Adrenal gland (tissue), 9 donors: ENCODE measurements at regions not wholly inside any gene's neighbourhood (a gene's known extent, or its start where the extent isn't known, plus 50 kb on each side); places are given as distances from the start of the nearest gene placed in this dataset.

Experiments used
- DNase-seq, 7 donors: peaks; one replicate each; pipeline ENCODE4 v3.0.0-alpha.2; 2019 to 2020
- H3K27ac ChIP-seq, 5 donors: fragments of 200-600 bp; sonication (generic) in 4 of 5; 1 replicate in 3 of 5; 2 replicates in 2 of 5; pipeline versions ENCODE4 v1.5.1 to v1.8.0; 2016 to 2020; ENCODE audit warnings: mild to moderate bottlenecking in 1 of 5
- H3K27me3 ChIP-seq: fragments of 200-600 bp; 2 replicates; pipeline ENCODE4 v1.8.0; 2021
- H3K36me3 ChIP-seq, 2 donors: fragments of 200-600 bp; replicated peaks in 1 of 2; 1 replicate in 1 of 2; 2 replicates in 1 of 2; pipeline versions ENCODE4 v1.5.1 to v1.8.0; 2018 to 2022
- H3K4me1 ChIP-seq, 2 donors: fragments of 200-600 bp; replicated peaks in 1 of 2; 1 replicate in 1 of 2; 2 replicates in 1 of 2; pipeline versions ENCODE4 v1.5.1 to v1.8.0; 2018 to 2021
- H3K4me3 ChIP-seq, 4 donors: fragments of 200-600 bp; sonication (generic) in 3 of 4; one replicate each; pipeline ENCODE4 v1.5.1; 2016 to 2018
- H3K9me3 ChIP-seq, 3 donors: fragments of 200-600 bp; sonication (generic) in 1 of 3; replicated peaks in 1 of 3; 1 replicate in 2 of 3; 2 replicates in 1 of 3; pipeline versions ENCODE4 v1.5.1 to v1.8.0; 2016 to 2021
- CTCF ChIP-seq, 6 experiments: fragments of 450-650 bp in 4 of 6; fragments of 200-600 bp in 2 of 6; sonication (generic) in 1 of 6; IDR thresholded peaks; 1 replicate in 5 of 6; 2 replicates in 1 of 6; pipeline versions ENCODE4 v1.5.1 to v1.8.0; 2016 to 2021; ENCODE audit warnings: antibody characterized with exemption in 6 of 6, mild to moderate bottlenecking in 2 of 6, moderate library complexity in 1 of 6
- POLR2A ChIP-seq, 2 donors: fragments of 450-650 bp; IDR thresholded peaks; one replicate each; pipeline ENCODE4 v1.6.1; 2017; ENCODE audit warnings: antibody characterized with exemption in 2 of 2, mild to moderate bottlenecking in 2 of 2, moderate library complexity in 1 of 2
- WGBS, 4 donors: extraction: QIAGEN DNeasy Blood & Tissue Kit in 2 of 4; methylation state at CpG; one replicate each; pipeline versions ENCODE4 v1.1.5 to v1.1.7; 2013 to 2017; 5-methylcytosine and 5-hydroxymethylcytosine counted together
- intact Hi-C, 2 donors: fragments of 100-400 bp; cut with DNase I; formaldehyde crosslinking; loops; one replicate each; pipeline versions ENCODE4 v1.14.1 to v1.15.0; 2022 to 2023
- donor health status: healthy with polysubstance abuse.
- donor health status: Bipolar disorder and iron deficiency.
- donor health status: DM: yes; HTN: yes; CAD: no.
- donor health status: DM: no; HTN: no; CAD: no.
- donor health status: DM: no; HTN: no; CAD: no.

GRCh38 chr11:36976741-36977140 lies 378.7 kb upstream of the RAG2 start:
- no peak for DNase-seq
- Histone ChIP-seq H3K9me3 (peaks cover 0 to 5% (median 0%) of the 10 kb centered on the region in 3 donors), H3K4me1 (no peaks in the 10 kb centered on the region), H3K27me3 (no peaks in the 10 kb centered on the region), H3K27ac (no peak overlapping the region), H3K4me3 (no peak overlapping the region), H3K36me3 (no peaks in the 10 kb centered on the region)
- intact Hi-C loops = no loop called here
- TF ChIP-seq POLR2A (IDR thresholded peaks at IDR 0.05) (no peak), CTCF (IDR thresholded peaks at IDR 0.05) (no peak)
- 67 to 92% (median 73%) methylated on average over 1 to 2 of the region's 2 CpGs for WGBS, 4 donors

GRCh38 chr11:36974771-36975170 lies 376.7 kb upstream of the RAG2 start:
- no peak for TF ChIP-seq POLR2A (IDR thresholded peaks at IDR 0.05)
- TF ChIP-seq CTCF (IDR thresholded peaks at IDR 0.05) = no peak
- DNase-seq = no peak
- Histone ChIP-seq H3K4me3 (no peak overlapping the region), H3K4me1 (no peaks in the 10 kb centered on the region), H3K9me3 (peaks cover 0 to 5% (median 0%) of the 10 kb centered on the region in 3 donors), H3K27me3 (no peaks in the 10 kb centered on the region), H3K36me3 (no peaks in the 10 kb centered on the region), H3K27ac (no peak overlapping the region)
- 83 to 96% (median 93%) methylated on average over 1 of the region's 1 CpG for WGBS, 4 donors
- intact Hi-C loops = no loop called here

GRCh38 chr11:36953976-36954375 lies 355.9 kb upstream of the RAG2 start:
- H3K27ac ChIP-seq = no peak overlapping the region
- intact Hi-C loops = no loop called here
- no peaks in the 10 kb centered on the region for H3K27me3 ChIP-seq
- no peak overlapping the region for H3K4me3 ChIP-seq
- no peaks in the 10 kb centered on the region for H3K36me3 ChIP-seq
- no peak for DNase-seq
- TF ChIP-seq CTCF (IDR thresholded peaks at IDR 0.05) = no peak
- TF ChIP-seq POLR2A (IDR thresholded peaks at IDR 0.05) = no peak
- no peaks in the 10 kb centered on the region for H3K4me1 ChIP-seq
- H3K9me3 ChIP-seq = no peaks in the 10 kb centered on the region

GRCh38 chr11:36948460-36949127 lies 350.6 kb upstream of the RAG2 start:
- intact Hi-C loops = no loop called here
- no peaks in the 10 kb centered on the region for H3K36me3 ChIP-seq
- no peak for TF ChIP-seq POLR2A (IDR thresholded peaks at IDR 0.05)
- TF ChIP-seq CTCF (IDR thresholded peaks at IDR 0.05) = no peak
- H3K4me3 ChIP-seq = no peak overlapping the region
- WGBS, 4 donors = 29 to 39% (median 32%) methylated on average over 7 of the region's 7 CpGs
- no peak for DNase-seq
- H3K9me3 ChIP-seq = no peaks in the 10 kb centered on the region
- no peak overlapping the region for H3K27ac ChIP-seq
- H3K27me3 ChIP-seq = no peaks in the 10 kb centered on the region
- no peaks in the 10 kb centered on the region for H3K4me1 ChIP-seq
